GM10248 (cell line): ENCODE measurements at regions not wholly inside any gene's neighbourhood (a gene's known extent, or its start where the extent isn't known, plus 50 kb on each side); places are given as distances from the start of the nearest gene placed in this dataset.

Source experiments
- CTCF ChIA-PET: fragments of 300-600 bp; sonication (Branson Sonifier 250); formaldehyde crosslinking; extraction: SDS; loops from one replicate; lab custom pipeline; 2021; ENCODE audit warnings: antibody characterized with exemption; lab: Yijun Ruan, JAX
- POLR2A ChIA-PET: fragments of 350-650 bp; sonication (Branson Sonifier 250); formaldehyde crosslinking; extraction: SDS; loops from one replicate; lab custom pipeline; 2020; ENCODE audit warnings: antibody characterized with exemption; lab: Yijun Ruan, JAX
- DNase-seq: peaks from one replicate; pipeline ENCODE4 v3.0.0; 2012; ENCODE audit errors: extremely low spot score
- TF ChIP-seq, protein P1 (sequence below): IDR thresholded peaks from 2 replicates; pipeline ENCODE4 v1.5.1; 2012; ENCODE audit warnings: mild to moderate bottlenecking, low read depth; ENCODE audit errors: extremely low read depth, missing control alignments, control extremely low read depth

DNA sequence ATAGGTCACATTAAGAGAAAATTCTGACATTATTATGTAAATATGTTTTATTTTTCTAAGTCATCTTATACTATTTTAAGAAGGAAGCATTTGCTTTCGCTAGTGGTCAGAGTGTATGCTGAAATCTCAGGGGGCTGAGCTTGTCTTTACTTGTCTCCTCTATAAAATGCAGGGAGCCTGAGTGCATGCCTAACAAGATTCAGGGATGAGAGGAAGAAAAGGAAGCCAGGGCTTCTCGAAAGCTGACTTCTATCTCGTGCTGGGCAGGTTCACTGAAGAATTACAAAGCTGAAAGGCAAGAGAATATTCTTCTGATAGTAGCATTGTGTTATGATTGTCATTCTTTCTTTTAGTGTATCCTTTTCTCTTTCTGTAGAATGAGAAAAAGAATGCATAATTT, 467.4 kb downstream of the SOX11 start:
- POLR2A ChIA-PET, result no interaction called here
- no peak for DNase-seq
- TF ChIP-seq, protein P1, sequence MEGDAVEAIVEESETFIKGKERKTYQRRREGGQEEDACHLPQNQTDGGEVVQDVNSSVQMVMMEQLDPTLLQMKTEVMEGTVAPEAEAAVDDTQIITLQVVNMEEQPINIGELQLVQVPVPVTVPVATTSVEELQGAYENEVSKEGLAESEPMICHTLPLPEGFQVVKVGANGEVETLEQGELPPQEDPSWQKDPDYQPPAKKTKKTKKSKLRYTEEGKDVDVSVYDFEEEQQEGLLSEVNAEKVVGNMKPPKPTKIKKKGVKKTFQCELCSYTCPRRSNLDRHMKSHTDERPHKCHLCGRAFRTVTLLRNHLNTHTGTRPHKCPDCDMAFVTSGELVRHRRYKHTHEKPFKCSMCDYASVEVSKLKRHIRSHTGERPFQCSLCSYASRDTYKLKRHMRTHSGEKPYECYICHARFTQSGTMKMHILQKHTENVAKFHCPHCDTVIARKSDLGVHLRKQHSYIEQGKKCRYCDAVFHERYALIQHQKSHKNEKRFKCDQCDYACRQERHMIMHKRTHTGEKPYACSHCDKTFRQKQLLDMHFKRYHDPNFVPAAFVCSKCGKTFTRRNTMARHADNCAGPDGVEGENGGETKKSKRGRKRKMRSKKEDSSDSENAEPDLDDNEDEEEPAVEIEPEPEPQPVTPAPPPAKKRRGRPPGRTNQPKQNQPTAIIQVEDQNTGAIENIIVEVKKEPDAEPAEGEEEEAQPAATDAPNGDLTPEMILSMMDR, result no peak
- CTCF ChIA-PET, result no interaction called here

DNA sequence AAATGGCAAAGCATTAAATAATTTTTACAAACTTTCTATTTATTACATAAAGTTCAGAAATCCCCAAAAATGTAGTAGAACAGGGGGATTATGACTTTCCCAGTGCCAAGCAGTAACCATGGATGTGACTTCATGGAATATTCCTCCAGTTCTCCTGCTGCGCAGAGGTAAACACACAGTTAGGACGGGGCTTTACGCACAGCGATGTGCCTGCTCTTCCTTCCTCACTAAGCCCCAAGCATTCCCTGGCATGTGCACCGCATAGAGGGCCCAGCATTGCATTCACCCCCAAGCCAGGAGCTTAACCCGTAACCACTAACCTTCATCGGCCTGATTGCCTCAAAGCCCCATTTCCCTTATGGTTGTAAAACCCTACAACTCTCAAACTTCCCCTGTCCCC, 471.7 kb downstream of the SOX11 start:
- CTCF ChIA-PET, result interaction anchor here (0.7 to 1.1 kb wide), 3 partner anchors 8 to 29 kb away, joined by 3 read pairs; no protein-coding TSS in a partner anchor
- POLR2A ChIA-PET, result no interaction called here
- DNase-seq, result no peak
- TF ChIP-seq, protein P1, result no peak

DNA sequence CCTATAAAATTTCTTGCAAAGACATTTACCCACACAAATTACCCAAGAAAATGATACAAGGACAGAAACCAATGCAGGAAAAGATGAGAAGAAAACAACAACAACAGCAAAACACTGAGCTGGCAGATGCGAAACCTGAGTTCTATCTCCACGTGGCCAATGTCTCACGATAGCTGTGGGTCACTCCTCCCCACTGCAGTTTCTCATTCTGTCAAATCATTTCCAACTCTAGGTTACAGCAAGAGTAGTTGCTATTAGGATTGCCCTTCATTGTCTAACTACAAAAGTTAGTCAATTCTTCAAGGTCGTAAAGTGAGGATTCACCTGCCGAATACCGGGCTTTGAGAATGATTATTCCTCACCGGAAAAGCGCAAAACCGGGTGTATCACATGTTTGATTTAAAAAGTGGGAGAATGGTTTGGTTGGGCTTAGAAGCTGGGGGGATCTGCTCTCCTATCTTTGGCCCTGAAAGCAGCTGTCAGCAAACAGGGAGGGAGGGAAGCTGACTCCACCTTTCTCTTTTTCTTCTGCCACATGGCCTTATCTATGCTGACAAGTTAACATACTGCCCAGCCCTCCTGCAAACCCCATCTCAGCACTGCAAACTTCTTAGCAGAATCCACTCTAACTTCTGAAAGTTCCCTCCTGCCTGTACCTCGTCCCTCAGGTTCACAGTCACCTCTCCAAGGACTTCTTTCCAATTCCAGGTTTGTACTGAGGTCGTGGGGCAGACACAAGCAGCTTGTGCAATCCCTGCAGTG, 473.0 kb downstream of the SOX11 start:
- ChIA-PET CTCF (interaction anchor here (1.0 to 1.1 kb wide), 2 partner anchors 9 to 27 kb away, joined by 3 read pairs; no protein-coding TSS in a partner anchor), POLR2A (no interaction called here)
- DNase-seq, result no peak
- TF ChIP-seq, protein P1, result no peak

DNA sequence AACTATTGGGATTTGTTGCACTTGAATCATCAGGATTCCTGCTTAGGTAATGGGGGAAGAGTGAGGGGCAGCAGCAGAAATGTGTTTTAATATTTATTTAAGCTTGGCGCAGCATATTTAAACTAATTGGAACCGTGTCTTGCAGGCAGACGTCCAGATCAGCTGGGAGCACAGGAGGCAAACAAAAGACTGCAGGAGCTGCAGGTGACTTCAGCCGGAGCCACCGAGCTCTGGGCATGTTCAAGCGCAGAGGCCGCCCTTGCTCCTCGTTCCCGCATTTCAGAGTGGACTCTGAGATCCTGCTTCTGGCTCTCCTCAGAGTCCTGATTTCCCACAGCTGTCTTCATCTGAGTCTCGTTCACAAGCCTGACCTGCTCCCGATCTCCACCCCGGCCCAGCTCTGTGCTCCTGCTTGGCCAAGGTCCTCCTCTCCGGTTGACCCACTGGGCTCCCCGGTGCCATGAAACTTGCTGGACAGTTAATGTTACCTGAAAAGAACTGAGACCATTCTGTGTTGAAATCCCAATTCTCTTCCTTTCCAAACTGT, 475.5 kb downstream of the SOX11 start:
- CTCF ChIA-PET, result interaction anchor here (1.5 to 1.6 kb wide), 2 partner anchors 9 to 13 kb away, joined by 3 to 5 read pairs; no protein-coding TSS in a partner anchor
- TF ChIP-seq, protein P1, result no peak
- POLR2A ChIA-PET, result no interaction called here

DNA sequence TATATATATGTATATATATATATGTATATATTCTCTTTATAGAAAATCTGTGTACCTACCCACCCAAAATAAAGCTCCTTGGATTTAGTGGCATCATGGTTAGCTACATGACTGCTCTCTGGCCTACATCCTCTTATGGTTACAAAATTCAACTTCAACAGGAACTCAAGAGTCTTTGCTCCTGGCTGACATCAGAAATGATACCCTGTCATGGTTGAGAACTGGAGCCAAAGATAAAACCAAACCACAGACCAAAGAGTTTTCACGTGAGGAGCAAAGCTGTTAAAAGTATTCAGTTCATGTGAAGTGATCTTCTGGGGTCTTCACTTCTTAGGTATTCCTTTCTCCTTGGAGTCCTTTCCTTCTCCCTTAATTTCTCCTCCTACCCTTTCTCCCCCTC, 476.3 kb downstream of the SOX11 start:
- POLR2A ChIA-PET, result no interaction called here
- CTCF ChIA-PET, result interaction anchor here (1.5 to 1.6 kb wide), 2 partner anchors 8 to 14 kb away, joined by 3 to 5 read pairs; no protein-coding TSS in a partner anchor
- TF ChIP-seq, protein P1, result no peak
- no peak for DNase-seq

More for the DNA sequence above, 475.5 kb downstream of the SOX11 start:
- no peak for DNase-seq

DNA sequence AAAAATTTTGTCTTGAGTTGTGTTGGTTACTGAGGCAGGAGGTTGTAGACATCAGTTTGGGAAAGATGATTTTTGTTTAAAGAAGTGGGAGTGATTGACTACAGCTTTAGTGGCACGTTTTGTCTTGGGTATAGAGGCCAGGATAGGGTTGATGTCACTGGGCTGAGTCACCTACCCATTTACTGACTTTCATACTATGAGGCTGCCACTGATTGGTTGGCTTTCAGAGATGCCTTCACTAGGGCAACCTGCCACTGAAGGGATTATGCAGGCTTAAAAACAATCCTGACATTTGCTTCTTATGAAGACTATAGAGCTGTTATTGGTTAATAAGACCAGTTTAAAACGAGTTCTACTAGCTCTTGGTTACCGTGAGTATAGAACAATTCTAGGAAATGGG, 479.1 kb downstream of the SOX11 start:
- POLR2A ChIA-PET, result no interaction called here
- DNase-seq, result no peak
- TF ChIP-seq, protein P1, result no peak
- CTCF ChIA-PET, result no interaction called here
